HG02970 (cell line): ENCODE measurements at regions not wholly inside any gene's neighbourhood (a gene's known extent, or its start where the extent isn't known, plus 50 kb on each side); places are given as distances from the start of the nearest gene placed in this dataset.
"Not testable (repeated sequence)": the region's sequence is repeated elsewhere in the genome, so short reads cannot be mapped to it uniquely, and the experiment has no call there.

Experiments used
- ATAC-seq: cut with Tn5 transposase; IDR thresholded peaks from one replicate; pipeline ENCODE4 v1.9.1; 2021; ENCODE audit warnings: mild to moderate bottlenecking, moderate library complexity, moderate number of reproducible peaks; ENCODE audit not compliant: unreplicated experiment, low FRiP score

GRCh38 chr6:80541886-80542285 lies 435.4 kb downstream of the BCKDHB start:
- no peak for ATAC-seq

- no peak for ATAC-seq
Measured at GRCh38 chr6:80541181-80541580, 434.7 kb downstream of the BCKDHB start.

GRCh38 chr6:80540700-80541099 lies 434.2 kb downstream of the BCKDHB start:
- no peak for ATAC-seq

- no peak for ATAC-seq
Measured at GRCh38 chr6:80537118-80537972, 430.9 kb downstream of the BCKDHB start.

- ATAC-seq, result no peak
Measured at GRCh38 chr6:80535914-80536565, 429.6 kb downstream of the BCKDHB start.

- ATAC-seq, result no peak
Measured at GRCh38 chr6:80531681-80532619, 425.5 kb downstream of the BCKDHB start.

GRCh38 chr6:80530103-80530502 lies 423.6 kb downstream of the BCKDHB start:
- no peak for ATAC-seq

- ATAC-seq, result no peak
Measured at GRCh38 chr6:80528115-80528514, 421.6 kb downstream of the BCKDHB start.

GRCh38 chr6:80527552-80528052 lies 421.1 kb downstream of the BCKDHB start:
- no peak for ATAC-seq

- ATAC-seq, result no peak
Measured at GRCh38 chr6:80523531-80523997, 417.1 kb downstream of the BCKDHB start.

GRCh38 chr6:80523010-80523409 lies 416.5 kb downstream of the BCKDHB start:
- no peak for ATAC-seq

GRCh38 chr6:80522576-80522975 lies 416.1 kb downstream of the BCKDHB start:
- ATAC-seq, result no peak

- ATAC-seq, result no peak
Measured at GRCh38 chr6:80519811-80520594, 413.5 kb downstream of the BCKDHB start.

- no peak for ATAC-seq
Measured at GRCh38 chr6:80517525-80517924, 411.1 kb downstream of the BCKDHB start.

- not testable (repeated sequence) for ATAC-seq
Measured at GRCh38 chr6:80510521-80510920, 404.1 kb downstream of the BCKDHB start.

GRCh38 chr6:80508885-80509630 lies 402.6 kb downstream of the BCKDHB start:
- no peak for ATAC-seq

GRCh38 chr6:80504882-80505281 lies 398.4 kb downstream of the BCKDHB start:
- no peak for ATAC-seq

GRCh38 chr6:80503660-80504059 lies 397.2 kb downstream of the BCKDHB start:
- no peak for ATAC-seq

GRCh38 chr6:80502871-80503270 lies 396.4 kb downstream of the BCKDHB start:
- no peak for ATAC-seq
